ENCODE measurements at regions not wholly inside any gene's neighbourhood (a gene's known extent, or its start where the extent isn't known, plus 50 kb on each side); places are given as distances from the start of the nearest gene placed in this dataset.

- H3K9me3 Mint-ChIP-seq, result peaks cover 8% of the 10 kb centered on the region
- no peaks in the 10 kb centered on the region for H3K27me3 Mint-ChIP-seq (ENCODE audit: insufficient read depth)
- peaks cover 11% of the 10 kb centered on the region for H3K9me3 ChIP-seq (ENCODE audit: control insufficient read depth, low read length)
- no peaks in the 10 kb centered on the region for H3K36me3 ChIP-seq (ENCODE audit: control insufficient read depth, insufficient read depth, low read length)
- no peaks in the 10 kb centered on the region for H3K27me3 ChIP-seq (ENCODE audit: control insufficient read depth, insufficient read depth, low read length, poor library complexity, severe bottlenecking)
- H3K36me3 Mint-ChIP-seq (ENCODE audit: low read depth), result peaks cover 2% of the 10 kb centered on the region
- no peaks in the 10 kb centered on the region for H3K4me1 Mint-ChIP-seq
- no peak for TF ChIP-seq CTCF (conservative IDR thresholded peaks at IDR 0.05)
- H3K27ac Mint-ChIP-seq, result no peak overlapping the region
- no peak for DNase-seq
- no peaks in the 10 kb centered on the region for H3K4me1 ChIP-seq (ENCODE audit: control insufficient read depth, insufficient read depth, low read length)
- no peak overlapping the region for H3K4me3 ChIP-seq (ENCODE audit: low read length)
- H3K9ac ChIP-seq (ENCODE audit: extremely low read depth, low read length, poor library complexity, severe bottlenecking), result no peak overlapping the region
- no peak overlapping the region for H3K4me3 Mint-ChIP-seq
- WGBS, 2 experiments (ENCODE audit: insufficient coverage in 1 of 2, insufficient read length in 1 of 2), result 93 to 100% methylated on average over 2 to 7 of the region's 7 CpGs
- no peak overlapping the region for H3K27ac ChIP-seq (ENCODE audit: low read depth, low read length)
Measured at GRCh38 chr7:52911326-52911725, 124.1 kb upstream of the POM121L12 start.

GRCh38 chr7:52909935-52910334, 125.5 kb upstream of the POM121L12 start:
- Mint-ChIP-seq H3K4me1 (no peaks in the 10 kb centered on the region), H3K9me3 (peaks cover 8% of the 10 kb centered on the region), H3K36me3 (ENCODE audit: low read depth) (peaks cover 2% of the 10 kb centered on the region), H3K4me3 (no peak overlapping the region), H3K27me3 (ENCODE audit: insufficient read depth) (no peaks in the 10 kb centered on the region), H3K27ac (no peak overlapping the region)
- Histone ChIP-seq H3K4me1 (ENCODE audit: control insufficient read depth, insufficient read depth, low read length) (no peaks in the 10 kb centered on the region), H3K9me3 (ENCODE audit: control insufficient read depth, low read length) (peaks cover 11% of the 10 kb centered on the region), H3K36me3 (ENCODE audit: control insufficient read depth, insufficient read depth, low read length) (no peaks in the 10 kb centered on the region), H3K27ac (ENCODE audit: low read depth, low read length) (no peak overlapping the region), H3K4me3 (ENCODE audit: low read length) (no peak overlapping the region), H3K9ac (ENCODE audit: extremely low read depth, low read length, poor library complexity, severe bottlenecking) (no peak overlapping the region), H3K27me3 (ENCODE audit: control insufficient read depth, insufficient read depth, low read length, poor library complexity, severe bottlenecking) (no peaks in the 10 kb centered on the region)
- no peak for DNase-seq
- no peak for TF ChIP-seq CTCF (conservative IDR thresholded peaks at IDR 0.05)
- 63 to 83% methylated on average over 1 of the region's 1 CpG for WGBS, 2 experiments (ENCODE audit: insufficient coverage in 1 of 2, insufficient read length in 1 of 2)

GRCh38 chr7:52909131-52909530, 126.3 kb upstream of the POM121L12 start:
- H3K27ac ChIP-seq (ENCODE audit: low read depth, low read length), result no peak overlapping the region
- no peaks in the 10 kb centered on the region for H3K36me3 ChIP-seq (ENCODE audit: control insufficient read depth, insufficient read depth, low read length)
- Mint-ChIP-seq H3K4me3 (no peak overlapping the region), H3K9me3 (peaks cover 8% of the 10 kb centered on the region), H3K4me1 (peaks cover 2% of the 10 kb centered on the region), H3K27ac (no peak overlapping the region), H3K27me3 (ENCODE audit: insufficient read depth) (no peaks in the 10 kb centered on the region), H3K36me3 (ENCODE audit: low read depth) (peaks cover 2% of the 10 kb centered on the region)
- peaks cover 11% of the 10 kb centered on the region for H3K9me3 ChIP-seq (ENCODE audit: control insufficient read depth, low read length)
- H3K4me1 ChIP-seq (ENCODE audit: control insufficient read depth, insufficient read depth, low read length), result no peaks in the 10 kb centered on the region
- H3K9ac ChIP-seq (ENCODE audit: extremely low read depth, low read length, poor library complexity, severe bottlenecking), result no peak overlapping the region
- DNase-seq, result no peak
- TF ChIP-seq CTCF (conservative IDR thresholded peaks at IDR 0.05), result no peak
- no peaks in the 10 kb centered on the region for H3K27me3 ChIP-seq (ENCODE audit: control insufficient read depth, insufficient read depth, low read length, poor library complexity, severe bottlenecking)
- H3K4me3 ChIP-seq (ENCODE audit: low read length), result no peak overlapping the region
